ENCODE measurements at regions not wholly inside any gene's neighbourhood (a gene's known extent, or its start where the extent isn't known, plus 50 kb on each side); places are given as distances from the start of the nearest gene placed in this dataset.
A peak's percentile ranks its signal among the peaks of the same experiment; 100 is the strongest.

GRCh38 chr2:204012072-204012653, 75.6 kb downstream of the ICOS start:
- peak; percentile 6 for DNase-seq (ENCODE audit: low read depth)

- DNase-seq (ENCODE audit: low read depth): no peak
Observed at GRCh38 chr2:204015118-204015843, 78.7 kb downstream of the ICOS start.

GRCh38 chr2:204018717-204019116, 82.2 kb downstream of the ICOS start:
- DNase-seq (ENCODE audit: low read depth): no peak

GRCh38 chr2:204019572-204020501, 83.3 kb downstream of the ICOS start:
- peak; percentile 50 for DNase-seq (ENCODE audit: low read depth)

- DNase-seq (ENCODE audit: low read depth): peak; percentile 23
Observed at GRCh38 chr2:204021290-204022081, 84.9 kb downstream of the ICOS start.

- no peak for DNase-seq (ENCODE audit: low read depth)
Observed at GRCh38 chr2:204022550-204022949, 86.0 kb downstream of the ICOS start.

GRCh38 chr2:204023088-204023487, 86.5 kb downstream of the ICOS start:
- DNase-seq (ENCODE audit: low read depth): no peak

- peak; percentile 46 for DNase-seq (ENCODE audit: low read depth)
Observed at GRCh38 chr2:204024503-204024902, 87.9 kb downstream of the ICOS start.

- DNase-seq (ENCODE audit: low read depth): no peak
Observed at GRCh38 chr2:204024906-204025475, 88.4 kb downstream of the ICOS start.

- no peak for DNase-seq (ENCODE audit: low read depth)
Observed at GRCh38 chr2:204026294-204026693, 89.7 kb downstream of the ICOS start.

GRCh38 chr2:204027091-204027490, 90.5 kb downstream of the ICOS start:
- DNase-seq (ENCODE audit: low read depth): peak; percentile 72

GRCh38 chr2:204030322-204030721, 93.8 kb downstream of the ICOS start:
- no peak for DNase-seq (ENCODE audit: low read depth)

- DNase-seq (ENCODE audit: low read depth): no peak
Observed at GRCh38 chr2:204031056-204031455, 94.5 kb downstream of the ICOS start.

GRCh38 chr2:204032301-204032700, 95.7 kb downstream of the ICOS start:
- DNase-seq (ENCODE audit: low read depth): no peak

- DNase-seq (ENCODE audit: low read depth): no peak
Observed at GRCh38 chr2:204033611-204034495, 97.3 kb downstream of the ICOS start.

GRCh38 chr2:204036706-204037105, 100.1 kb downstream of the ICOS start:
- DNase-seq (ENCODE audit: low read depth): no peak

- no peak for DNase-seq (ENCODE audit: low read depth)
Observed at GRCh38 chr2:204037286-204037685, 100.7 kb downstream of the ICOS start.

- DNase-seq (ENCODE audit: low read depth): no peak
Observed at GRCh38 chr2:204039298-204039838, 102.8 kb downstream of the ICOS start.

- no peak for DNase-seq (ENCODE audit: low read depth)
Observed at GRCh38 chr2:204040016-204040415, 103.5 kb downstream of the ICOS start.

- DNase-seq (ENCODE audit: low read depth): no peak
Observed at GRCh38 chr2:204042401-204042800, 105.8 kb downstream of the ICOS start.
